ENCODE measurements at regions not wholly inside any gene's neighbourhood (a gene's known extent, or its start where the extent isn't known, plus 50 kb on each side); places are given as distances from the start of the nearest gene placed in this dataset.

GRCh38 chr11:32039149-32039548 is 51.7 kb upstream of the RCN1 start:
- no peak for DNase-seq
- TF ChIP-seq GATA1 (IDR thresholded peaks at IDR 0.05; ENCODE audit: low read depth, low read length) (no peak), POLR2A (IDR thresholded peaks at IDR 0.05; ENCODE audit: low read length) (no peak)

- no peak for DNase-seq
- TF ChIP-seq GATA1 (IDR thresholded peaks at IDR 0.05; ENCODE audit: low read depth, low read length) (no peak), POLR2A (IDR thresholded peaks at IDR 0.05; ENCODE audit: low read length) (no peak)
Measured at GRCh38 chr11:32034680-32035079, 56.2 kb upstream of the RCN1 start.

- no peak for DNase-seq
- TF ChIP-seq POLR2A (IDR thresholded peaks at IDR 0.05; ENCODE audit: low read length) (no peak), GATA1 (IDR thresholded peaks at IDR 0.05; ENCODE audit: low read depth, low read length) (no peak)
Measured at GRCh38 chr11:32034149-32034548, 56.7 kb upstream of the RCN1 start.

GRCh38 chr11:32033491-32033890 is 57.4 kb upstream of the RCN1 start:
- no peak for DNase-seq
- TF ChIP-seq GATA1 (IDR thresholded peaks at IDR 0.05; ENCODE audit: low read depth, low read length), result no peak
- no peak for TF ChIP-seq POLR2A (IDR thresholded peaks at IDR 0.05; ENCODE audit: low read length)

GRCh38 chr11:32033067-32033466 is 57.8 kb upstream of the RCN1 start:
- no peak for TF ChIP-seq GATA1 (IDR thresholded peaks at IDR 0.05; ENCODE audit: low read depth, low read length)
- TF ChIP-seq POLR2A (IDR thresholded peaks at IDR 0.05; ENCODE audit: low read length), result no peak
- no peak for DNase-seq

GRCh38 chr11:32032478-32032877 is 58.4 kb upstream of the RCN1 start:
- DNase-seq, result no peak
- TF ChIP-seq POLR2A (IDR thresholded peaks at IDR 0.05; ENCODE audit: low read length), result no peak
- TF ChIP-seq GATA1 (IDR thresholded peaks at IDR 0.05; ENCODE audit: low read depth, low read length), result no peak

GRCh38 chr11:32032052-32032451 is 58.8 kb upstream of the RCN1 start:
- TF ChIP-seq GATA1 (IDR thresholded peaks at IDR 0.05; ENCODE audit: low read depth, low read length) (no peak), POLR2A (IDR thresholded peaks at IDR 0.05; ENCODE audit: low read length) (no peak)

GRCh38 chr11:32030875-32031503 is 59.9 kb upstream of the RCN1 start:
- DNase-seq, result no peak
- TF ChIP-seq POLR2A (IDR thresholded peaks at IDR 0.05; ENCODE audit: low read length) (no peak), GATA1 (IDR thresholded peaks at IDR 0.05; ENCODE audit: low read depth, low read length) (no peak)

More at GRCh38 chr11:32032052-32032451, 58.8 kb upstream of the RCN1 start:
- DNase-seq, result no peak

- no peak for DNase-seq
- TF ChIP-seq POLR2A (IDR thresholded peaks at IDR 0.05; ENCODE audit: low read length) (no peak), GATA1 (IDR thresholded peaks at IDR 0.05; ENCODE audit: low read depth, low read length) (no peak)
Measured at GRCh38 chr11:32029721-32030120, 61.2 kb upstream of the RCN1 start.

- TF ChIP-seq POLR2A (IDR thresholded peaks at IDR 0.05; ENCODE audit: low read length) (no peak), GATA1 (IDR thresholded peaks at IDR 0.05; ENCODE audit: low read depth, low read length) (no peak)
- no peak for DNase-seq
Measured at GRCh38 chr11:32028201-32028600, 62.7 kb upstream of the RCN1 start.

GRCh38 chr11:32026766-32027165 is 64.1 kb upstream of the RCN1 start:
- TF ChIP-seq POLR2A (IDR thresholded peaks at IDR 0.05; ENCODE audit: low read length) (no peak), GATA1 (IDR thresholded peaks at IDR 0.05; ENCODE audit: low read depth, low read length) (no peak)
- no peak for DNase-seq

GRCh38 chr11:32024948-32025347 is 65.9 kb upstream of the RCN1 start:
- no peak for DNase-seq
- TF ChIP-seq POLR2A (IDR thresholded peaks at IDR 0.05; ENCODE audit: low read length) (no peak), GATA1 (IDR thresholded peaks at IDR 0.05; ENCODE audit: low read depth, low read length) (no peak)

GRCh38 chr11:32023370-32024305 is 67.2 kb upstream of the RCN1 start:
- TF ChIP-seq POLR2A (IDR thresholded peaks at IDR 0.05; ENCODE audit: low read length), result no peak
- TF ChIP-seq GATA1 (IDR thresholded peaks at IDR 0.05; ENCODE audit: low read depth, low read length), result no peak
- DNase-seq, result no peak

- no peak for TF ChIP-seq POLR2A (IDR thresholded peaks at IDR 0.05; ENCODE audit: low read length)
- no peak for TF ChIP-seq GATA1 (IDR thresholded peaks at IDR 0.05; ENCODE audit: low read depth, low read length)
- DNase-seq, result no peak
Measured at GRCh38 chr11:32018672-32019071, 72.2 kb upstream of the RCN1 start.

- TF ChIP-seq GATA1 (IDR thresholded peaks at IDR 0.05; ENCODE audit: low read depth, low read length), result no peak
- no peak for TF ChIP-seq POLR2A (IDR thresholded peaks at IDR 0.05; ENCODE audit: low read length)
- no peak for DNase-seq
Measured at GRCh38 chr11:32016111-32016510, 74.8 kb upstream of the RCN1 start.
